HFFc6 (cell line): ENCODE measurements at regions not wholly inside any gene's neighbourhood (a gene's known extent, or its start where the extent isn't known, plus 50 kb on each side); places are given as distances from the start of the nearest gene placed in this dataset.

ENCODE experiments used
- DNase-seq: peaks from one replicate; pipeline ENCODE4 v3.0.0-alpha.2; 2018
- H3K27ac Mint-ChIP-seq: 2 replicates; pipeline ENCODE4 v1.8.0; 2020; ENCODE audit warnings: mild to moderate bottlenecking, mixed read lengths
- H3K27me3 Mint-ChIP-seq: 2 replicates; pipeline ENCODE4 v1.8.0; 2021; ENCODE audit warnings: mild to moderate bottlenecking, moderate library complexity, mixed read lengths; ENCODE audit not compliant: insufficient read depth
- H3K36me3 Mint-ChIP-seq: 2 replicates; pipeline ENCODE4 v1.8.0; 2021; ENCODE audit warnings: low read depth, mixed read lengths
- H3K4me1 Mint-ChIP-seq: 2 replicates; pipeline ENCODE4 v1.8.0; 2020; ENCODE audit warnings: low read depth, mixed read lengths
- H3K4me3 Mint-ChIP-seq: 2 replicates; pipeline ENCODE4 v1.8.0; 2020; ENCODE audit warnings: mild to moderate bottlenecking, moderate library complexity, mixed read lengths
- H3K9me3 Mint-ChIP-seq: 2 replicates; pipeline ENCODE4 v1.8.0; 2020; ENCODE audit warnings: mild to moderate bottlenecking, mixed read lengths
- TF ChIP-seq, protein P1 (sequence below): fragments of 200-600 bp; sonication (generic); IDR thresholded peaks from 2 replicates; pipeline ENCODE4 v1.5.0; 2021; ENCODE audit warnings: antibody characterized with exemption, mild to moderate bottlenecking

GRCh38 chr4:11019451-11020240 is 335.1 kb upstream of the CLNK start:
- DNase-seq = no peak
- H3K36me3 Mint-ChIP-seq = no peaks in the 10 kb centered on the region; the same call in 1 of the 2 replicates

DNA sequence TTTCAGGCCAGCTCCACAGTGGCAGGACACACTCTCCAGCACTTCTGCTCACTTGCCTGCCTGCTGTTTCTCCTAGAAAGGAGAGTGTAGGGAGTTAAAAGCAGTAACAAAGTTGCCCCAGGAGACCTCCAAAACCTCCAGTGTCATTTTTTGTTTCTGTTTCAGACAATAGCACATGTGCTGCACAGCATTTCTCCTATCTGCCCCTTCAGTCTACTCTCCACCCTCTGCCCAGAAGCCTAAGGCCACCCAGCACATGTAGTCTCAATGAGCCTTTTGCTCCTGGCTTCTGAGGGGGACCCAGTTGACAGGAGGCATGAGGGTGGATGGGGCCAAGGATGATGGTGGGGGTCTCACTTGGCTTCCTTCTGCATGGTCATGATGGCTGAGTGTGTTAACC is 329.6 kb upstream of the CLNK start:
- no peaks in the 10 kb centered on the region for H3K27me3 Mint-ChIP-seq
- DNase-seq = no peak
- peaks cover 18% of the 10 kb centered on the region for H3K9me3 Mint-ChIP-seq
- no peaks in the 10 kb centered on the region for H3K36me3 Mint-ChIP-seq
- no peak overlapping the region for H3K27ac Mint-ChIP-seq
- TF ChIP-seq, protein P1, sequence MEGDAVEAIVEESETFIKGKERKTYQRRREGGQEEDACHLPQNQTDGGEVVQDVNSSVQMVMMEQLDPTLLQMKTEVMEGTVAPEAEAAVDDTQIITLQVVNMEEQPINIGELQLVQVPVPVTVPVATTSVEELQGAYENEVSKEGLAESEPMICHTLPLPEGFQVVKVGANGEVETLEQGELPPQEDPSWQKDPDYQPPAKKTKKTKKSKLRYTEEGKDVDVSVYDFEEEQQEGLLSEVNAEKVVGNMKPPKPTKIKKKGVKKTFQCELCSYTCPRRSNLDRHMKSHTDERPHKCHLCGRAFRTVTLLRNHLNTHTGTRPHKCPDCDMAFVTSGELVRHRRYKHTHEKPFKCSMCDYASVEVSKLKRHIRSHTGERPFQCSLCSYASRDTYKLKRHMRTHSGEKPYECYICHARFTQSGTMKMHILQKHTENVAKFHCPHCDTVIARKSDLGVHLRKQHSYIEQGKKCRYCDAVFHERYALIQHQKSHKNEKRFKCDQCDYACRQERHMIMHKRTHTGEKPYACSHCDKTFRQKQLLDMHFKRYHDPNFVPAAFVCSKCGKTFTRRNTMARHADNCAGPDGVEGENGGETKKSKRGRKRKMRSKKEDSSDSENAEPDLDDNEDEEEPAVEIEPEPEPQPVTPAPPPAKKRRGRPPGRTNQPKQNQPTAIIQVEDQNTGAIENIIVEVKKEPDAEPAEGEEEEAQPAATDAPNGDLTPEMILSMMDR = no peak
- H3K4me1 Mint-ChIP-seq = no peaks in the 10 kb centered on the region
- no peak overlapping the region for H3K4me3 Mint-ChIP-seq

More at GRCh38 chr4:11019451-11020240, 335.1 kb upstream of the CLNK start:
- Mint-ChIP-seq H3K27ac (no peak overlapping the region), H3K27me3 (no peaks in the 10 kb centered on the region), H3K9me3 (peaks cover 41% of the 10 kb centered on the region), H3K4me3 (no peak overlapping the region), H3K4me1 (no peaks in the 10 kb centered on the region)
- TF ChIP-seq, protein P1 = no peak

DNA sequence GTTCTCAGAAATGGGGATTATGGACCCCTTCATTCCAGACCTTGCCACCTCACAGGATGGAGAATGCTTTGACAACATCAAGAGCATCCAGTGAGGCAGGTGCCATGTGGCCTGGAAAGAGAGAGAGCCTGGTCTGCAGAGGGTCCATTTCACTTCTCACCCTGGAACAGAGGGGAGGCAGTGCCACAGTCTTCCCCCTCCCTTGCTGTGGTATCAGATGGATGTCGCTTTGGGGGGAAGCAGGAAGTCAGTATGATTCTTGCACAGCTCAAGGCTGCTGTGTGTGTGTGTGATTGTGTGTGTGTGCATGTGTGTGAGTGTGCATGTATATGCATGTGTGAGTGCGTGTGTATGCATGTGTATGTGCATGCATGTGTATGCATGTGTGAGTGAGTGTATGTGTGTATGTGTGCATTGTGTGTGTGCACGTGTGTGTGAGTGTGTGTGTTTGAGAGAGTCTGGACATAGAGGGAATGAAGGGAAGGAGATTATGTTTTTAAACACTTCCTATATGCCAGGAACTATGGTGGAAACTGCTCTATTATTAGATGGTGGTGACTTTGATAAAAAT is 328.6 kb upstream of the CLNK start:
- peaks cover 28% of the 10 kb centered on the region for H3K9me3 Mint-ChIP-seq
- TF ChIP-seq, protein P1 = no peak
- H3K36me3 Mint-ChIP-seq = no peaks in the 10 kb centered on the region

GRCh38 chr4:11011249-11011648 is 326.7 kb upstream of the CLNK start:
- H3K9me3 Mint-ChIP-seq = peaks cover 44% of the 10 kb centered on the region
- H3K27me3 Mint-ChIP-seq = no peaks in the 10 kb centered on the region
- no peak overlapping the region for H3K27ac Mint-ChIP-seq
- TF ChIP-seq, protein P1 = no peak
- H3K36me3 Mint-ChIP-seq = no peaks in the 10 kb centered on the region
- no peak overlapping the region for H3K4me3 Mint-ChIP-seq
- no peak for DNase-seq
- H3K4me1 Mint-ChIP-seq = no peaks in the 10 kb centered on the region

More for the DNA sequence above, 328.6 kb upstream of the CLNK start:
- Mint-ChIP-seq H3K4me3 (no peak overlapping the region), H3K27ac (no peak overlapping the region), H3K27me3 (no peaks in the 10 kb centered on the region), H3K4me1 (no peaks in the 10 kb centered on the region)
- no peak for DNase-seq

DNA sequence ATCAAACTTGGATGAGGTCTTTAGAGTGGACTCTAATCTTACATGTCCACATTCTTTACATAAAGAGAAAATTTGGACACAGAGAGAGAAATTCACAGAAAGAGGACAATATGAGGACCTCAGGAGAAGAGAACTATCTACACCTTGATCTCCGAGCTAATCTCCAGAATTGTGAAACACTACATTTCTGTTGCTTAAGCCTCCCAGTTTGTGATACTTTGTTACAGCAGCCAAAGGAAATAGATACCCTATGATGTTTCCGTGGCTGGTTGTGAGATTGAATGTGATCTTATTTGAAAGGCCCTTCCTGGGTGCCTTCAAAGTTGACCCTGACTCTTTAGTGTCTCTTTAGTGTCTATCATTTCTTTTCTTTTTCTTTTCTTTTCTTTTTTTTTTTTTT is 326.1 kb upstream of the CLNK start:
- DNase-seq = no peak
- no peaks in the 10 kb centered on the region for H3K27me3 Mint-ChIP-seq

More for the DNA sequence above, 326.1 kb upstream of the CLNK start:
- no peaks in the 10 kb centered on the region for H3K4me1 Mint-ChIP-seq
- no peak overlapping the region for H3K4me3 Mint-ChIP-seq
- TF ChIP-seq, protein P1 = no peak
- H3K27ac Mint-ChIP-seq = no peak overlapping the region
- peaks cover 44% of the 10 kb centered on the region for H3K9me3 Mint-ChIP-seq
- H3K36me3 Mint-ChIP-seq = no peaks in the 10 kb centered on the region
